ACHN (cell line): ENCODE measurements at regions not wholly inside any gene's neighbourhood (a gene's known extent, or its start where the extent isn't known, plus 50 kb on each side); places are given as distances from the start of the nearest gene placed in this dataset.

Experiments used
- DNase-seq: peaks from one replicate; pipeline ENCODE4 v3.0.0-alpha.2; 2015
- in situ Hi-C: cut with HindIII; loops from 2 replicates; pipeline ENCODE4 v1.10.0; 2017; ENCODE audit warnings: low sequenced_read_pairs, low pct_ligation_motif_present, low pct_unique_long_range_greater_than_20kb

DNA sequence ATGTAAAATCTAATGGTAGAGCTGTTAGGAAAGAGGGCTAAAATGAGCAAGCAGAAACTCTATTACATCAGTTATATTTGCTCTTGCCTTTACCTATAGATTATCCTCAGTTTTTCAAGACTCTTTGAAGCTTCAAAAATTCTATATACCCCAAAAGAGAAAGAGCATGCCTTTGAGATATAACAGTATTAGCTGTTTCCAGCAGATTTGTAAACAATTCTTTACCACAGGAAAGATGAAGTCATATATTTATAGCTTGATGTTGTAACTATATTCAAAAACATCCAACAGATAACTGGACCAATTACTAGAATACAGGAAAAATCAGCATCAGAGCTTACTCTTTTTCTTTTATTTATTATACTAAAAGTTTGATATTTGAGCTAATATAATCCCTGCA is 416.2 kb upstream of the TPK1 start:
- in situ Hi-C loops = no loop called here

DNA sequence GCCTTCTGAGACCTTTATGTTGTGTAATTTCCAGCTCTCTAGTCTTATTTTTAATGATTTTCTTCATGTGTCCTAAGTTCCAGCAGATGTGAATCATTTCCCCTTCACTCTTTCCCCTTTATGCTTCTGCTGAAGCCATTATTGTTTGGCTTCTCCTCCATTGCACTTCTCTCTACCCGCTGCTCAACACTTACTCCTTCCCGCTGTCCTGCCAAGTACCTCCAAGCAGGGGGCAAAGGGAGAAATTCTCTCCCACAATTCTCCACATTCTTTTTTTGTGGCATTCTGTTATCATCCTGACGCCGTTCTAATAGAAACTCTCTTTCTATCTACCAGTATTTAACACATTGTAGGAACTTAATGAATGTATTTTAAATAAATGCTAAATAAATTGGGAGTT is 388.9 kb upstream of the TPK1 start:
- in situ Hi-C loops = no loop called here
- no peak for DNase-seq

More for the DNA sequence above, 416.2 kb upstream of the TPK1 start:
- no peak for DNase-seq

DNA sequence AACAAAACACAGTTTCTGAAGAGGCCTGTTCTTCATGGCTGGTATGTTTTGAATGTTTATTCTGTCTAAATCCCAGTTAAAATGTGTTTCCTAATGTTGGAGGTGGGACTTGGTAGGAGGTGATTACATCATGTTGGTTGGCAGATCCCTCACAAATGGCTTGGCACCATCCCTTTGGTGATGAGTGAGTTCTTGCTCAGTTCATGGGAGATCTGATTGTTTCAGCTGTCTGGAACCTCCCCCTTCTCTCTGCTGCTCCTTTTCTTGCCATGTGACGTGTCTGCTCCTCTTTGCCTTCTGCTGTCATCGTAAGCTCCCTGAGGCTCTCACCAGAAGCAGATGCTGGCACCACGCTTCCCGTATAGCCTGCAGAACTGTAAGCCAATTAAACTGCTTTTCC is 383.6 kb upstream of the TPK1 start:
- in situ Hi-C loops = no loop called here
- DNase-seq = no peak

DNA sequence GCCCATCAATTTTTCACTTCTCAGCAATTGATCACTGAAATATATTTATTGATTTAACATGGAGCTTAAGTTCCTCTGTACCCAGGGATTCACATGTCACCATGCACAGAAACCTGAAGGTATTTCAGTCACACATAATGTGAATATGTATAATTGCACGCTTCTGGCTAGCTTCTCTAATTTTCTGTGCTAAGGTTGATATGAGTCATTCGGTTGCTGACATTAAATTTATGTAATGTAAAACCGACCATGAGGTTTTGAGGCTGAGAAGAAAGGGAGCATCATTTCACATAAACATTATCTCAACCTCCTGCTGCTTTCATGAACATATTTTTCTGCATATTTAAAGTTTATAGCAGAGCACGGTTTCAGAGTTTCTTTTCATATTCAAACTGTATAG is 381.0 kb upstream of the TPK1 start:
- in situ Hi-C loops = no loop called here

DNA sequence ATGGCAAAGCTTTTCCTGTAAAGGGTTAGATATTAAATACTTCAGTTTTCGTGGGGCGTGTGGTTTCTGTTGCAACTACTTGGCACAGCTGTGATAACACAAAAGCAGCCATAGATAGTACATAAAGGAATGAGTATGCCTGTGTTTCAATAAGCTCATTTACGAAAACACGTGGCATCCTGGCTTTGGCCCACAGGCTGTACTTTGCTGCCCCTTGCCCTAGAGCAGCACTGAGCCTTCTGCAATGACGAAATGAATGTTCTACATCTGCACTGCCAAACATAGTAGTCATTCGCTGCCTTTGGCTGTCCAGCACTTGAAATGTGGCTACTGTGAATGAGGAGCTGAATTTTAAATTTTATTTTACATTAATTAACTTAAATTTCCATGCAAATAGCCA is 376.2 kb upstream of the TPK1 start:
- in situ Hi-C loops = no loop called here
- no peak for DNase-seq

More for the DNA sequence above, 381.0 kb upstream of the TPK1 start:
- no peak for DNase-seq

DNA sequence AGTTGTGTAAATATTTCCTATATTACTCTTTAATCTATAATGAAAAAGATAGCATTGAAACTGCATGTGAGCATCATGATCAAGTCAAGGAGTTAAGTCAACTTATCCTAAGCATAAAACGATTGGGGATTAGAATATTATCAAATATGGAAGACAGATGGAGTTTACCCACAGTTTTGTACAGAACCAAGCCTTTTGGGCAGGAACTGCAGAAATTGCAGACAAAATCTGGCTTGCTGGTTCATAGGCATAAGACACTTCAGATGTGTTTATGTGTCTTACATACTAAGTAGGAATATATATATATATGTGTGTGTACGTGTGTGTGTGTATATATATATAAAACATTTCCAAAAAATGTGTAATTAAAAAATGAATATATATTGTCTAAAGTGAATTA is 375.4 kb upstream of the TPK1 start:
- DNase-seq = no peak
- in situ Hi-C loops = no loop called here

DNA sequence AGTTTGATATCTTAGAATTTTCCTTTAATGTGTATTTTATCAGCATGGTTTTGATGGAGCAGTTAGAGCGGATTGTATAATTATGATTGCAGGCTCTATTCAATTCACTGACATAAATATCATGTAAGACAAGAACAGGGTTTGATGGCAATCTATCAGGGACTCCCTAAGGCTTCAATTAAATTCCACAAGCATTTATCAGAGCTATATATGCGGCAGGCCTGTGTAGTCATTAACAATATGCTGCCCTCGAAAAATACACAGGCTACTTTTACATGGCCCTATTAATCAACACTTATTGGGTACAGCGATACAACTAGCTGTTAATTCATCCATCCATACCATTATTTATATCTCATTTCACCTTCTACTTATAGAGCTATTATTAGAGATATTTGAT is 358.1 kb upstream of the TPK1 start:
- in situ Hi-C loops = no loop called here
- no peak for DNase-seq

DNA sequence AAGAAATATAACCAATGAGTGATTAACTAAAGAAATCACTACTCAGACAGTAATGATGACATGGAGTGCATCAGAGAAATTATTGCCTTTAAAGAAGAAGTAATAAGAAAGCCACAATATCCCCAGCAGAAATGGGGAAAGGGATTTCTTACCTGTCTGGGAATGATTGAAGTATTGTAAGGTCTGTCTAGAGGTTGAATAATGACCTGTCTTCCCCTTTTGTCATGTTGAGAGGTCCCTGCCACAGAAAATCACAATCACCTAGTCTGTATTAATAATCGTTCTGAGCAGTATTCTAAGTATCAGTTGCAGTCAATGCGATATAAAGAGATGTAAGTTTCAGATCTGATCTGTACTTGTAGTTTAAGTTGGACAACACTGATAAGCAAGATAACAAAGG is 349.1 kb upstream of the TPK1 start:
- no peak for DNase-seq
- in situ Hi-C loops = no loop called here

DNA sequence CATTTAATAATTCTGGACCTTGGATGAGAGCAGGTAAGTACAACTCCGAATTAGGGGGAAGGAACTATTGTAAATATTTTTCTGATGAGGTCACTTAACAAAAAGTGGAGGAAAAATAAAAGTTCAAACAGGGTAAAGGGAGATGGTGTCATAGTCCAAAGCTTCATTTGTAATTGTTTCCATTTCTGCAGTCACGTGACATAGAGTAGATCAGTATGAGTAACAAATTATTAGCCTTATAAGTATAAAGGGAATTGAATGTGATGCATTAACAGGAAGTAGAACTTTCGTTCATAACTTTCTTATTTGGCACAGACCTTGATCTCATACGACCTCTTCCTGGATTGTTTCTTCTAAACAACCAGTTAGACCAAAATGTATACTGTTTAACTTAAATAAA is 347.2 kb upstream of the TPK1 start:
- in situ Hi-C loops = no loop called here
- DNase-seq = no peak

DNA sequence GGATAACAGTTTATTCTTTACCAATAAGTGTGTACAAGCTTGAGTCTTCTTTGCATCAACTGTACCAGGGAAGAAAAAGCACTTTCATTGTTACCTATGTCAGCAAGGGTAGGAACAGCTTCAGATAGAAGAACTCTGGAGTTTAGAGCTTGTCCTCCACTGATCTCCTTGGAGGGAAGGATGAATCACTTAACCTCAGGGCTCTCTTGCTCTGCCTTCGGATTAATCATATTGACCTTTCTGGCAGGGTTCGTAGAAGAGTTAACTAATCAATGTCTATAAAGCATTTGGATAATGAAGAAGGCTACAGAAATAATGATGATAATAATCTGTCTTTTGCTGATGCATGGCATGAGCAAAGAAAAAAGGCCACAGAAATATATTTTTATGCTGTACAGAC is 339.5 kb upstream of the TPK1 start:
- in situ Hi-C loops = no loop called here
- DNase-seq = no peak

DNA sequence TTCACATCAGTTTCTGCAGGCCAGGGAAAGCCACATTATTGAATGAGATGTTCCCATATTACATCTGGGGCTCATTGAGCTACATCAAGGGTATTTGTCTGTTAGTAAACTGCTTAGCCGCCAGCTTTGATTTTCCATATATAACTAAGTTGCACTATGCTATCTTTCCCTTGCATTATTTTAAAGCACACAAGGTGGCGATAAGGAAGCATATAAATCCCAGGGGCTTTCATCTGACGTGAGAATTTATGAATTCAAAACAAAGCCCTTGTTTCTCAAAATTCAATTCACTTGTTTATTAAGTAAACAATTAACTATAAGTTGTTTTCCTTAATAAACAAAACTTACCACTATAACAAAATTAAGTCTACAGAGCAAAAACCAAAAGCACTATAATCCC is 334.1 kb upstream of the TPK1 start:
- in situ Hi-C loops = no loop called here
- DNase-seq = peak; percentile 29

DNA sequence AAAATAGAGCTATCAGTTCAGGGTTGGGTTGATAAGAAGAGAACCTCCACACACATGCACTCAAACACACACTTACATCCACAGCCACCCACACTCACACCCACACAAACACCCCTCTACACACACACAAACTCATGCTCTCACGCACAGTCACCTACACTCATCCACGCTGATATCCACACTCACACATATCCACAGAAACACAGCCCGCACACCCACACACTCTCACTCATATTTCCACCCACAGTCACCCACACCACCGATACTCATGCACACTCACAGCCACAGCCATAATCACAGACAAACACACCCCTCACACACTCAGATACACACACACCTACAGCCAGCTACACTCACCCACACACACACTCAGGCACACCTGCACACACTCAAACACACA is 333.0 kb upstream of the TPK1 start:
- no peak for DNase-seq
- in situ Hi-C loops = no loop called here

DNA sequence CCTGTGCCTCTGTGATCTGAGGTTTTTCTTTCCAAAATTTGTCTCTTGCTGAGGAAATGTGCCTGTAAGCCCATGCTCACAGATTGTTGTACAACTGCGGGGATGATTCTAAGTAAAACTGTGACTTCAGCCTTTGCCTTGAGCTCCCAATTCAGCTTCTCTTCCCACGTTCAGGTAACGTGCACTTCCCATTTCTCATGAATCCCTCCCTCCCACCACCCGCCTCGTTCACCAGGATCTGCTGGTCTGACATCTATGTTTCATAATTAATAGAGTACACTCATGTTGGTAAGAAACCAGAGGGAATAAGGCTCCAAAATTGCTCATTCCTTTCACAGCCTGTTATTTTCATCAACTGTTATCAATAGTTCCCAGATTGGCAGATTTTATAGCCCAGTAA is 332.6 kb upstream of the TPK1 start:
- no peak for DNase-seq
- in situ Hi-C loops = no loop called here

DNA sequence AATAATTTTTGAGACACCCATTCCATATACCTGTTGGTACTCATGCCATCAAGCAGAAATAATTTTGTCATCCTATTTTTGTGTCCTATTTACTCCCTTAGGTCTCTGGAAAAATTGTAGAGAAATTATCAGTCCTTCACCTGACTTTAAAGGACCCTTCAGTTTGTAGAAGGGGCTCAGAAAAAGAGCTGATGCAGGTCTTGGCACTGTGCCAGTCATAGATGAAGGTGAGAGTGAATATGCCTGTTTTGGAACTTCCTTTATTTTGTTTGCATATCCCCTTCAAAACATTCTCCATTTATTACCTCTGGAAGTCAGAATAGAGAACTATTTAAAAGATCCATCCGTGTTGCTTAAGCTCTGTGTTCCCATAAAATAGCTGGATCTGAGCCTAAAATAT is 321.0 kb upstream of the TPK1 start:
- in situ Hi-C loops = no loop called here

DNA sequence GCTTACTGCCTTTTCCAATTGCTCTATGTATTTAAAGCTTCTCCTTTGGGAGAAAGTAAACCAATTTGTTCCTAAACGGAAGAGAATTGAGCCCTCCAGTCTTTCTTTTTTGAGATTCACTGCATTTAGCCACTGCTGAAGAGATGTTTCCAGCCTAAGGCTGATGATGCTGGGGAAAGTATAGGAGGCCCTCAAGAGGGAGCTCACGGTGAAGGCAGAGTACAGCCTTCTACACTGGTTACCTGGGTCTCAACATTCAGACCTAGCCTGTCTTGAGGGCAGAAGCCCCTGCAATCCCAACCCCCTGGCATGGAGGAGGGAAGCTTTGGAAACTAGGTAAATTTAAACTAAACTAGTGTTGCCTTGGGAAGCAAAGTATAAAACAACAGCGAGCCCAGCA is 316.7 kb upstream of the TPK1 start:
- no peak for DNase-seq
- in situ Hi-C loops = no loop called here

More for the DNA sequence above, 321.0 kb upstream of the TPK1 start:
- no peak for DNase-seq

DNA sequence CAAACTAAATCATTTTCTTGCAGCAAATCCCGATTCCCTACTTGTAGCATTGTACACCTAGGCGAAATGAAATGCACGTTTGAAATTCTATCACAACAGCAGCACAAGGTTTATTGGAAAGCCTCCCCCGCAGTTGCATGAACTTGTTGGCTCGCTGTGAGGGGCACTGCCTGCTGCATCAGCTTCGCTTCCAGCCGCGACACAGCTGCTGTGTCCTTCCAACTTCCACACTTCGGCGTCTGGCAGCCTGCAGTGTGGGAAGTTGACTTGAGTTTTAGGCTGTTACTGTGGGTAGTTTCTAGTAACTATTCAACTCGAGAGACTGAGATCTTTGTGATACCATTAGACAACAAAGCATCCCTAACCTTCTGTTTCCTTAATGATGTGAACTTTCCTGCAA is 315.8 kb upstream of the TPK1 start:
- in situ Hi-C loops = no loop called here
- no peak for DNase-seq

DNA sequence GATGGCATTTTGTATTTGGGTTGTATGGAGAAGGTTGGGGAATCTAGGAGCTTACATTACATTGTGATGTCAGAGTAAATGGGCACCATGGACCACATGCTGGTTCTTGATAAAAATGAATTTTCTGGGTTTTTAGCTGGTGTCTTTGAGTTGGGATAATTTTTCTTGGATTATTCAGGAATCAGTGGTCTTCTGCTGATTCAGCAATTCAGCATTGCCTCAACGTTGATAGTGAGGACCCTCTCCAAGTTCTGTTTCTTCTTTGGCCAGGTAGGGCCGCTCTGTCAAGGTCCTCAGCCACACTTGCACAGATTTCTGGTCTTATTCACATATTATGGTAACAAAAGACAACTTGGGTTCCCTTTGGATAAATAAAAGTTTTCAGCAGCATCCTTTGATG is 312.0 kb upstream of the TPK1 start:
- in situ Hi-C loops = no loop called here
- DNase-seq = no peak

DNA sequence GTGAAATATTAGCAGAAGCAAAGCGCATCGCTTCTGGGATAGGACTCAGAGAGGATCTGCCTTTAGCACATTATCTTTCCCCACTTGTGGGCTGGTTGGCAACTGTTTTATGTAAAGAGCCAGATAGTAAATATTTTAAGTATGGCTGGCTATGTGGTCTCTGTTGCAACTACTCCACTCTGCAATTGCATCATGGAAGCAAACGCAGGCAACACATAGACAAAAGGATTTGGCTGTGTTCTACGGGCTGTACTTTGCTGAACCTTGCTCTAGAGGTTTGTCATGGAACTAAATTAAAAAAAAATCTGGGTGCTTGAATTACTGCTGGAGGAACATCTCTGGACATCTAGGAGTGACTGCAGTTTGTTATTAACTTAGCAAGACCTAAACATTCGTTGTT is 307.8 kb upstream of the TPK1 start:
- no peak for DNase-seq
- in situ Hi-C loops = no loop called here

DNA sequence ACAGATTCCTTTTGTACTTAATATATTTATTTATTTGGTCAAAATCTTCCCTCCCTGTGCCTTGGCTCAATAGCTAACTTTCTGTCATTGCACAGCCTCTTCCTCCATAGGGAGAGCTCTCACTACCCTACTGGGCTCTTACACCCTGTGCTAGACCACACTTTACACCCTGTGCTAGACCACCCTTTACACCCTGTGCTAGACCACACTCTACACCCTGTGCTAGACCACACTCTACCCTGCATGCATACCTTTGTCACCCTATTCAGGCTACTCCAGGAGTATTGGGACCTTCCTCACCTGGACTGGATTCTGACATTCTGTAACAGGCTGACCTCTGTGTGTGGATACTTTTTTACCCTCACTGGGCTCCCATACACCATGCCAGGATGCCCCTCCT is 298.5 kb upstream of the TPK1 start:
- no peak for DNase-seq
- in situ Hi-C loops = no loop called here

DNA sequence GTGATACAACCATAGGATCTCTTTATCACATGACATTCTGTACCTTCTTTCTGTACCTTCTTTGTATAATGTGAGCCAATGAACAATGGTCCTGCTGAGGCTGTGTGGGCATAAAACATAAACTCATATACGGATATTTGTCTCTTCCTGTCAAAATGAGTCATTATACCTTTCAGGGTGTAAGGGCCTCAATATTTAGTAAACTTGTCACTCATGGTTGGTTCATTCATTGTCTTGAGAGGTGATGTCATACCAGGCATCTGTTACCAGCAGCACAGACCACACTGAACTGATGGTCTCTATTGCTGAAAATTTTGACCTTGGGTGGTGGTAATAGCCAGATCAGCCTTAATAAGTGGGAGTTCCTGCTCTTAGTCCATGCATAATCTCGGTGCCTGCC is 287.6 kb upstream of the TPK1 start:
- in situ Hi-C loops = no loop called here
- DNase-seq = no peak

DNA sequence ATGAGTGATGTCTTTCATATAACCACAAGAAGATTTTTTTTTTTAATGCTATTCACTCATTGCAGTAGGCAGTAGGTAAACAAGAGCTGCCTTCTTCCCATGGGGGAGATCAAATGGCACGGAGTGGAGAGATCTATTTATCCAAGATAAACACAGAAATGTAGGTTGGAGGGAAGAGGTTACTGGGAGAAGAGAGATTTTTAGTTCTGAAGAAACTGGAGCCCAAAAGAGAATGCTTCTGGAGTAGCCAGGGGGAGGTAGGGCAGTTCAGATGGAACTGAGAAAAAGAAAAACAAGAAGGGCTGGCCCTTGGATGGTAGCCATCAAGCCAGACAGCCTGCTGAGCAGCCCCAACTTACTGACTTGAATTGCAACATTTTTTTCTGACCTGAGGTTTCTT is 270.1 kb upstream of the TPK1 start:
- in situ Hi-C loops = no loop called here
- DNase-seq = no peak

DNA sequence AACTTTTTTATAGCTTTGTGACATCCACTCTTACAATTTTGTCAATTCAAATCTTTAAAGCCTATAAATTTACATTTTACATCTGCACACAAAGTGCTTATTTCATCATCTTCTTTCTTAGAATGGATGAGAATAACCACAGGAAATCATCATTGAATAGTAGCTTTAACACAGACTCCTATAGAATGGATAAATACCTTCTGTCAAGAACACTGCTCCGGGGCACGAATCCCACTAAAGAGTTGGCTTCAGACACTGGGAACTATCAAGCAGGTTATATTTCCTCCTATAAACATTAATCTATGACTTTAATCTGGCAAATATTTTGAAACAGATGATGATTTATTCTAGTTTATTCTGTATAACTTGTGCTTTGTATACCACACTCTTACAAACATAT is 269.7 kb upstream of the TPK1 start:
- in situ Hi-C loops = no loop called here
- no peak for DNase-seq
